Stromal cell of bone marrow (primary cell): ENCODE measurements at regions not wholly inside any gene's neighbourhood (a gene's known extent, or its start where the extent isn't known, plus 50 kb on each side); places are given as distances from the start of the nearest gene placed in this dataset.

Source experiments
- DNase-seq: peaks from one replicate; pipeline ENCODE4 v3.0.0-alpha.2; 2012; ENCODE audit warnings: low read depth

GRCh38 chr6:169082817-169083507 is 170.7 kb downstream of the THBS2 start:
- DNase-seq, result no peak

GRCh38 chr6:169082093-169082492 is 171.6 kb downstream of the THBS2 start:
- no peak for DNase-seq

DNA sequence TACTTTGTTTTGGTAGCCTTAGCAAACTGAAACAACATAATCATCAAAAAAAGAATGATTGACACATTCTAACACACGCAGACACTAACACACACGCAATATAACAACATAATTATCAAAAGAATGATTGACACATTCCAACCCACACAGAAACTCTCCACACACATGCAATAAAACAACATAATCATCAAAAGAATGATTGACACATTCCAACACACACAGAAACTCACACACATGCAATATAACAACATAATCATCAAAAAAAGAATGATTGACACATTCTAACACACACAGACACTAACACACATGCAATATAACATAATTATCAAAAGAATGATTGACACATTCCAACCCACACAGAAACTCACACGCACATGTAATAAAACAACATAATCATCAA is 172.4 kb downstream of the THBS2 start:
- DNase-seq, result no peak

- no peak for DNase-seq
Measured at GRCh38 chr6:169079650-169080049, 174.0 kb downstream of the THBS2 start.

DNA sequence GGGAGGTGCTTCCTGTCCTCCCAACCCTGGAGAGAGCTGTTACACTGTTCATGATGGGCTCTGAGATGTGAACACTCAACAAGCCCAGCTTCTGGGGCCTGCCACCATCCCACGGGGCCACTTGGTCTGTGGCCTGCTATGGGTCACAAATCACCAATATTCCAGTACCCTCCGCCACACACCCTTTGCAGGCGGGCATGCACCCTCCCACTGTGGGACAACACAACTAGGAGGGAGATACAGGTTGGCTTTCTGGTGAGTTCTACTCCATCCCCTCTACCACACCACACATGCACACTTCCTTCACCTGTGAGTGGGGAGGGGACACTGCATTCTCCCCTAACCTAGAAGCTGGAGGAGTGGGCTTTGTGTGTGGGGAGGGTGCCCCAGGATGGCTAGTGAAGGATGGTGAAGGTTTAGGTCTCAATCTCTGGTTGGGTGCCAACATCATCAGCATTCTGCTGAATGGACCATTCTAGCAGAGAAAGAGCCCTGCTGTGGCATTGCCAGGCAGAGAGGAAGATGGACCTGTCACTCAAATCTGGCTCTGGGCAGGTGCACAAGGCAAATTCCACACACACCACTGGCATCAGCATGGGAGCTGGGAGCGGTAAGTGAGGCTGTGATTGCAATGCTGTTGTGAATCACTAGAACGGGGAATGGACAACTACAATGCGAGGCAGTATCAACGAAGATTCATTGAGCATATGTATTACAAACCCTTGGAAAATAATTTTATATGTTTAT is 175.1 kb downstream of the THBS2 start:
- no peak for DNase-seq

DNA sequence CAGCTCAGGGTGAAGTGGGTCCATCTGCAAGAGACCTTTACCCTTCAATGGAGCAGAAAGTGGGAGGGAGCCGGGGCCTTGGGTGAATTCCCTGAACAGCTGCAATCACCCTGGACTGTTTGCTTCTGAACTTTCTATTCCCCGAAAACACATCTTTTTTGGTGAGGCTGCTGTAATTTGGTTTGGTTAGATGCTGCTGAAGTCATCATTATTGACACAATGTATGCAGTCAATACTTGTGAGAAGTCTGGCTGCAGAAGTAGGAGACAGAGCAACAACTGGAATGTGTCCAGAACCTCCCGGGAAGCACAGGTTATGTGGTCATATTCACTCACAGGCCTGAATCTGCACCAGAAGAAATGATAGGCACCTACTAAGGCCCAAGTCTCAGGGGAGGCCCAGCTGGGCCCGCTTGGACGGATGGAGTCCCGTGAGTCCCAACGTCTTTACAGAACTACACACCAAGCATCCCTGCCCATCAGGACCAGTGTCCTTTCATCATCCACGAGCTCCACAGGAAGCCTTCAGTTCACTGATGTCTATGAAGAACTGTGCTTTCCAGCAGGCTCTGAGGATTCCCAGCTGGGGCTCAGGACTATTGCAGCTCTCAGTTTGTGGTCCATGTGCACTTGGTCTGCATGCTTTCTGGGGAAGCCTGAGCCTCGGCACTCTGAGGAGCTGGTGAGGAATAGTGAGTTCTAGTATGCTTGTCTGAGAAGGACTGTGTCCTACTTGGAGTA is 177.6 kb downstream of the THBS2 start:
- no peak for DNase-seq

- peak; percentile 87 for DNase-seq
Measured at GRCh38 chr6:169075211-169075914, 178.3 kb downstream of the THBS2 start.

DNA sequence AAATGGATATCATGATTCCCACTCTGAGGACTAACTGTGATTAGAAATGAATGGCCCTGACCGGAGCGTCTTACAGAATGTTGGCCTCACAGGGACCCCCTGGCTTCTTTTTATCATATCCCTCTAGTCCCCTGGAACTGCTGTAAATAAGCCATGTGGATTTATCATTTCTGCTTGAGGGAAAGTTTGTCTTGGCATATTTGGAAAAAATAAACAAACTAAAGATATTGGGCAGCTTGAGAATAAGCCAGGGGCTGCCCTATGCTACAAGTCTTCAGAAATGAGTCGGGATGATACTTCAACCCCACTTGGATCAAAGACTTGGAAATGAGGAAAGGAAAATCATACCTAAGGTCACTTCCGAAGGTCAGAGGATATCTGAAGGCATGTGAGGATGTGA is 179.1 kb downstream of the THBS2 start:
- DNase-seq, result no peak

DNA sequence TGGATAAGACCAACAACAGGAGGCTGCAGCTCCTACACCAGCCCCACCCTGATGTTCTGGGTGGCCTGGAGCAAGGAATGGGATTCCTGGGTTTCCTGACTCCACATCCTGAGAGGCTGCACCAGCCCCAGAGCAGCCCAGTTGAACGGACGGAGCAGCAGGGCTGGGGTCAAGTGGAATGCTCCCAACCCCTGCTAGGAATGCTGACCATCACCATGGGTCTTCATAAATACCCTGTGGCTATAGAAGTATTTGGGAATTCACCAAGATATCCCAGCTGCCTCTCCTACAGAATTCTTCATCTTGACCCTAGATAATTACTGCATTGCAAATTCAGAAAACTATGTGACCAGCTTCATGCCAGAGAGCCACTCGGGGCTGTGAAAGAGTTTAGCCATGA is 180.3 kb downstream of the THBS2 start:
- DNase-seq, result peak; percentile 75

GRCh38 chr6:169072127-169073042 is 181.3 kb downstream of the THBS2 start:
- DNase-seq, result no peak

- no peak for DNase-seq
Measured at GRCh38 chr6:169071394-169071793, 182.3 kb downstream of the THBS2 start.

DNA sequence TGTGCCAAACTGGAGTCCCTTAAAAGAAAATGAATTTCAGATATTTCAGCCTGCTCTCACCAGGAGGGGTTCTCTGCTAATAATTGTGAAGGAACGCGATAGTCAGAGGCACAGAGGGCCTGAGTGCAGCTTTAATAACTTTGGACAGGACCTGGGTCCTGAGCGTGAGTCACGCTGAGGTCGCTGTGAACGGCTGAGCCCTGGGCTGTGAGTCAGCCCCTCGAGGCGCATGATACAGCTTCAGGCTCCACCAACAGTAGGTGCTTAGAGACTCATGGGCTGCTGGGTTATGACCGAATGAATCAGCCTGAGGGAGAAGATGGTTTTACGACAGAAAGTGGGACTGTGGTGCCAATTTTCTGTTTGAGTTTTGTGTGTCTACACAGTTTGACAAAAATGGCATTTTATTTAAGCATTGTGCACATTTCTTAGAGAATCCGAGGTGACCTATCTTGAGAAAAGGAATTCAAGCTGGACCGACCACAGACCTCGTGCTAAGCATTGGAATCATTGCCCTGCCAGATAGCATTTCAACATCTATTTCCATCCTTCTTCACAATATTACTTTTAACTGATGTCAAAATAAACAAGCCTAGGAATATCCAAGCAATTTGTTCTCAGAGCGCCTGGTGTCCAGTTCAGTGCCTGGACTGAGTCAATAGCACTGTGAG is 183.0 kb downstream of the THBS2 start:
- peak; percentile 100 for DNase-seq

DNA sequence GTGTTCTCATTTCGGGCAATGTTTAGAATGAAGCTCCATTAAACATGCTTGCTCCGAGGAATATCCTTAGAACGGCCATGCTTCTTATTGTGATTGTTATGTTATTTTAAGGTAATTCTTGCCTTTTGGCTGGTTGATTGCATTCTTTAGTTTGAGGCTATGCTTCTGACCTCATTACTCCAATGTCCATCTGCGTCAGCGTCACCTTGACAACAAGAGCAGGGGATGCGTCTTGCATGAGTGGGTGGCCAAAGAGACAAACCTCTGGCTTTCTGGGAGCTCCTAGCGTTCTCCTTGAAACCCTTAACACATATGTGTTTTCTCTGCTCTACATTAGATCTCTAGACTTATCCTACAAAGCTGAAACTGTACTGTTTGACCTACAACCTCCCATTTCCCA is 184.3 kb downstream of the THBS2 start:
- DNase-seq, result no peak

GRCh38 chr6:169064194-169064593 is 189.5 kb downstream of the THBS2 start:
- DNase-seq, result no peak

- no peak for DNase-seq
Measured at GRCh38 chr6:169062272-169062671, 191.4 kb downstream of the THBS2 start.

DNA sequence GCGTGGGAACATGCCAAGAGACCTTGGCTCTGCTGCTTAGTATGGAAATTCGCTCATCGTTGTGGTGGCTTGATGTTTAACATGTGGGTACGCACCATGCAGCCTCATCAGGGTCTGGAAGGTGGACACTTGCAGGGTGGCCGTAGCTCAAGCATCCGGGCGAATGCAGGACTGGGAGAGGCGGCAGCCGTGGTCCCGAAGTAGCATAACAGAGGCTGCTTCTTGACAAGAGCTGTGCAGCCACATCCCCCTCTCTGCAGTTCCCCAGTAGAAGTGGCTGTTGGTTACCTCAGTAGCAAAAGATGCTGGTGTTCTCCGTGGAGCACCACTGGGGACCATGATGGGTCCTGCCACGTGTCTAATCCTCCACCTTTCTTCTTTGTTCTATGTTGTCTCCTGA is 195.0 kb downstream of the THBS2 start:
- no peak for DNase-seq

DNA sequence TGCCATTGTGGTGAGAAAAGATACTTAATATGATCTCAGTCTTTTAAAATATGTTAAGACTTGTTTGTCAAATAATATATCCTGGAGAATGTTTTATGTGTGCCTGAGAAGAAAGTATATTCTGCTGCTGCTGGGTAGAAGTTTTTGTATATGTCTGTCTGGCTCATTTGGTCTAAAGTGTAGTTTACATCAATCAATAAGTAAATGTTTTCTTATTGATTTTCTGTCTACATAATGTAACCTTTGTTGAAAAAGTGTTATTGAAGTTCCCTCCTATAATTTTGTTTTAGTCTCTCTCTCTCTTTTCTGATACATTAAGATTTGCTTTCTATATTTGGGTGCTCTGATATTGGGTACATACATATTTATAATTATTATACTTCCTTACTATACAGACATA is 201.2 kb downstream of the THBS2 start:
- DNase-seq, result no peak

GRCh38 chr6:169051371-169051770 is 202.3 kb downstream of the THBS2 start:
- DNase-seq, result no peak

GRCh38 chr6:169048865-169049205 is 204.8 kb downstream of the THBS2 start:
- no peak for DNase-seq

GRCh38 chr6:169048185-169048864 is 205.3 kb downstream of the THBS2 start:
- no peak for DNase-seq
